ENCODE measurements at regions not wholly inside any gene's neighbourhood (a gene's known extent, or its start where the extent isn't known, plus 50 kb on each side); places are given as distances from the start of the nearest gene placed in this dataset.

GRCh38 chr6:147709396-147710272 lies 201.1 kb downstream of the SAMD5 start:
- no peak overlapping the region for H4K8ac ChIP-seq (ENCODE audit: low read depth, low read length)
- no peaks in the 10 kb centered on the region for H3K36me3 ChIP-seq (ENCODE audit: control insufficient read depth, insufficient read depth, low read length)
- H3K4ac ChIP-seq (ENCODE audit: low read depth, low read length) = no peak overlapping the region
- H3K4me1 ChIP-seq (ENCODE audit: control insufficient read depth, low read depth, low read length) = peaks cover 3% of the 10 kb centered on the region
- peak; percentile 89 for DNase-seq
- H3K23ac ChIP-seq (ENCODE audit: low read length) = no peak overlapping the region
- no peak overlapping the region for H2BK5ac ChIP-seq (ENCODE audit: low read length)
- H3K9ac ChIP-seq (ENCODE audit: low read length) = no peak overlapping the region
- no peak overlapping the region for H3K4me2 ChIP-seq (ENCODE audit: low read length)
- H3K79me2 ChIP-seq (ENCODE audit: control insufficient read depth, insufficient read depth, low read length) = no peaks in the 10 kb centered on the region
- H2BK120ac ChIP-seq (ENCODE audit: low read depth, low read length) = no peak overlapping the region
- no peak overlapping the region for H3K56ac ChIP-seq (ENCODE audit: low read length)
- no peak overlapping the region for H3K18ac ChIP-seq (ENCODE audit: low read length)
- no peaks in the 10 kb centered on the region for H3K27me3 ChIP-seq (ENCODE audit: insufficient read depth, low read length, poor library complexity)
- H3K79me1 ChIP-seq (ENCODE audit: low read length) = no peaks in the 10 kb centered on the region
- no peak overlapping the region for H2BK15ac ChIP-seq (replicated peaks; ENCODE audit: low read depth)
- no peak overlapping the region for H3K4me3 ChIP-seq (ENCODE audit: low read length)
- WGBS (ENCODE audit: extremely low coverage, insufficient coverage, low lambda C conversion rate) = no CpG with 5 or more reads among the region's 6 CpGs
- H2AK5ac ChIP-seq (ENCODE audit: low read length) = no peak overlapping the region
- no peak overlapping the region for H4K5ac ChIP-seq (ENCODE audit: low read length)
- H3K27ac ChIP-seq (ENCODE audit: low read depth, low read length) = peak overlapping the region; percentile 25

GRCh38 chr6:147710890-147711289 lies 202.4 kb downstream of the SAMD5 start:
- H3K4ac ChIP-seq (ENCODE audit: low read depth, low read length) = no peak overlapping the region
- WGBS (ENCODE audit: extremely low coverage, insufficient coverage, low lambda C conversion rate) = no CpG with 5 or more reads among the region's 2 CpGs
- no peak overlapping the region for H3K9ac ChIP-seq (ENCODE audit: low read length)

GRCh38 chr6:147711476-147711875 lies 203.0 kb downstream of the SAMD5 start:
- H3K4ac ChIP-seq (ENCODE audit: low read depth, low read length) = no peak overlapping the region
- no peaks in the 10 kb centered on the region for H3K27me3 ChIP-seq (ENCODE audit: insufficient read depth, low read length, poor library complexity)
- H2BK15ac ChIP-seq (replicated peaks; ENCODE audit: low read depth) = no peak overlapping the region
- H3K4me3 ChIP-seq (ENCODE audit: low read length) = no peak overlapping the region
- H3K9ac ChIP-seq (ENCODE audit: low read length) = no peak overlapping the region
- no peak overlapping the region for H3K27ac ChIP-seq (ENCODE audit: low read depth, low read length)
- H3K79me2 ChIP-seq (ENCODE audit: control insufficient read depth, insufficient read depth, low read length) = no peaks in the 10 kb centered on the region
- no peak overlapping the region for H2AK5ac ChIP-seq (ENCODE audit: low read length)
- no CpG with 5 or more reads among the region's 4 CpGs for WGBS (ENCODE audit: extremely low coverage, insufficient coverage, low lambda C conversion rate)
- H3K4me1 ChIP-seq (ENCODE audit: control insufficient read depth, low read depth, low read length) = peaks cover 3% of the 10 kb centered on the region
- no peak overlapping the region for H3K23ac ChIP-seq (ENCODE audit: low read length)
- no peaks in the 10 kb centered on the region for H3K79me1 ChIP-seq (ENCODE audit: low read length)
- no peak overlapping the region for H3K18ac ChIP-seq (ENCODE audit: low read length)
- H2BK5ac ChIP-seq (ENCODE audit: low read length) = no peak overlapping the region
- no peak overlapping the region for H4K8ac ChIP-seq (ENCODE audit: low read depth, low read length)
- H2BK120ac ChIP-seq (ENCODE audit: low read depth, low read length) = no peak overlapping the region
- no peak for DNase-seq
- H4K5ac ChIP-seq (ENCODE audit: low read length) = no peak overlapping the region
- no peak overlapping the region for H3K4me2 ChIP-seq (ENCODE audit: low read length)
- no peak overlapping the region for H3K56ac ChIP-seq (ENCODE audit: low read length)
- no peaks in the 10 kb centered on the region for H3K36me3 ChIP-seq (ENCODE audit: control insufficient read depth, insufficient read depth, low read length)

More at GRCh38 chr6:147710890-147711289, 202.4 kb downstream of the SAMD5 start:
- H3K27me3 ChIP-seq (ENCODE audit: insufficient read depth, low read length, poor library complexity) = no peaks in the 10 kb centered on the region
- no peak overlapping the region for H4K8ac ChIP-seq (ENCODE audit: low read depth, low read length)
- no peak overlapping the region for H3K27ac ChIP-seq (ENCODE audit: low read depth, low read length)
- no peak overlapping the region for H3K56ac ChIP-seq (ENCODE audit: low read length)
- no peak overlapping the region for H2BK120ac ChIP-seq (ENCODE audit: low read depth, low read length)
- no peak overlapping the region for H3K4me2 ChIP-seq (ENCODE audit: low read length)
- H3K4me3 ChIP-seq (ENCODE audit: low read length) = no peak overlapping the region
- no peaks in the 10 kb centered on the region for H3K79me2 ChIP-seq (ENCODE audit: control insufficient read depth, insufficient read depth, low read length)
- no peak for DNase-seq
- H3K79me1 ChIP-seq (ENCODE audit: low read length) = no peaks in the 10 kb centered on the region
- H3K36me3 ChIP-seq (ENCODE audit: control insufficient read depth, insufficient read depth, low read length) = no peaks in the 10 kb centered on the region
- H3K4me1 ChIP-seq (ENCODE audit: control insufficient read depth, low read depth, low read length) = peaks cover 3% of the 10 kb centered on the region
- H4K5ac ChIP-seq (ENCODE audit: low read length) = no peak overlapping the region
- no peak overlapping the region for H3K23ac ChIP-seq (ENCODE audit: low read length)
- H2AK5ac ChIP-seq (ENCODE audit: low read length) = no peak overlapping the region
- no peak overlapping the region for H2BK5ac ChIP-seq (ENCODE audit: low read length)
- no peak overlapping the region for H3K18ac ChIP-seq (ENCODE audit: low read length)
- H2BK15ac ChIP-seq (replicated peaks; ENCODE audit: low read depth) = no peak overlapping the region

- Histone ChIP-seq H3K18ac (ENCODE audit: low read length) (no peak overlapping the region), H2BK5ac (ENCODE audit: low read length) (no peak overlapping the region), H4K5ac (ENCODE audit: low read length) (no peak overlapping the region), H3K36me3 (ENCODE audit: control insufficient read depth, insufficient read depth, low read length) (no peaks in the 10 kb centered on the region), H3K9ac (ENCODE audit: low read length) (no peak overlapping the region), H2AK5ac (ENCODE audit: low read length) (no peak overlapping the region), H3K4ac (ENCODE audit: low read depth, low read length) (no peak overlapping the region), H3K79me2 (ENCODE audit: control insufficient read depth, insufficient read depth, low read length) (no peaks in the 10 kb centered on the region), H3K4me3 (ENCODE audit: low read length) (no peak overlapping the region), H3K27ac (ENCODE audit: low read depth, low read length) (no peak overlapping the region), H3K4me1 (ENCODE audit: control insufficient read depth, low read depth, low read length) (peaks cover 3% of the 10 kb centered on the region), H3K56ac (ENCODE audit: low read length) (no peak overlapping the region), H3K4me2 (ENCODE audit: low read length) (no peak overlapping the region), H2BK15ac (replicated peaks; ENCODE audit: low read depth) (no peak overlapping the region), H3K79me1 (ENCODE audit: low read length) (no peaks in the 10 kb centered on the region), H3K23ac (ENCODE audit: low read length) (no peak overlapping the region), H4K8ac (ENCODE audit: low read depth, low read length) (no peak overlapping the region), H2BK120ac (ENCODE audit: low read depth, low read length) (no peak overlapping the region), H3K27me3 (ENCODE audit: insufficient read depth, low read length, poor library complexity) (no peaks in the 10 kb centered on the region)
- DNase-seq = no peak
- WGBS (ENCODE audit: extremely low coverage, insufficient coverage, low lambda C conversion rate) = no CpG with 5 or more reads among the region's 2 CpGs
Observed at GRCh38 chr6:147712841-147713240, 204.4 kb downstream of the SAMD5 start.

GRCh38 chr6:147715035-147715434 lies 206.5 kb downstream of the SAMD5 start:
- no peak overlapping the region for H3K4me3 ChIP-seq (ENCODE audit: low read length)
- H3K56ac ChIP-seq (ENCODE audit: low read length) = no peak overlapping the region
- no peak overlapping the region for H2BK15ac ChIP-seq (replicated peaks; ENCODE audit: low read depth)
- no peak overlapping the region for H4K8ac ChIP-seq (ENCODE audit: low read depth, low read length)
- no CpG with 5 or more reads among the region's 5 CpGs for WGBS (ENCODE audit: extremely low coverage, insufficient coverage, low lambda C conversion rate)
- H2BK120ac ChIP-seq (ENCODE audit: low read depth, low read length) = no peak overlapping the region
- no peak overlapping the region for H2AK5ac ChIP-seq (ENCODE audit: low read length)
- H3K4ac ChIP-seq (ENCODE audit: low read depth, low read length) = no peak overlapping the region
- H3K4me1 ChIP-seq (ENCODE audit: control insufficient read depth, low read depth, low read length) = no peaks in the 10 kb centered on the region
- H3K79me2 ChIP-seq (ENCODE audit: control insufficient read depth, insufficient read depth, low read length) = no peaks in the 10 kb centered on the region
- H2BK5ac ChIP-seq (ENCODE audit: low read length) = no peak overlapping the region
- H3K36me3 ChIP-seq (ENCODE audit: control insufficient read depth, insufficient read depth, low read length) = no peaks in the 10 kb centered on the region
- H3K18ac ChIP-seq (ENCODE audit: low read length) = no peak overlapping the region
- H3K79me1 ChIP-seq (ENCODE audit: low read length) = no peaks in the 10 kb centered on the region
- DNase-seq = no peak
- H4K5ac ChIP-seq (ENCODE audit: low read length) = no peak overlapping the region
- H3K27ac ChIP-seq (ENCODE audit: low read depth, low read length) = no peak overlapping the region
- H3K9ac ChIP-seq (ENCODE audit: low read length) = no peak overlapping the region
- H3K4me2 ChIP-seq (ENCODE audit: low read length) = no peak overlapping the region
- no peaks in the 10 kb centered on the region for H3K27me3 ChIP-seq (ENCODE audit: insufficient read depth, low read length, poor library complexity)
- no peak overlapping the region for H3K23ac ChIP-seq (ENCODE audit: low read length)

- no peak for DNase-seq
- no peak overlapping the region for H3K23ac ChIP-seq (ENCODE audit: low read length)
Observed at GRCh38 chr6:147716434-147716833, 207.9 kb downstream of the SAMD5 start.

More at GRCh38 chr6:147716434-147716833, 207.9 kb downstream of the SAMD5 start:
- H3K79me2 ChIP-seq (ENCODE audit: control insufficient read depth, insufficient read depth, low read length) = no peaks in the 10 kb centered on the region
- H3K9ac ChIP-seq (ENCODE audit: low read length) = no peak overlapping the region
- H3K4me3 ChIP-seq (ENCODE audit: low read length) = no peak overlapping the region
- H2BK120ac ChIP-seq (ENCODE audit: low read depth, low read length) = no peak overlapping the region
- no peak overlapping the region for H4K8ac ChIP-seq (ENCODE audit: low read depth, low read length)
- no peak overlapping the region for H3K4ac ChIP-seq (ENCODE audit: low read depth, low read length)
- no peak overlapping the region for H2BK5ac ChIP-seq (ENCODE audit: low read length)
- no peak overlapping the region for H2BK15ac ChIP-seq (replicated peaks; ENCODE audit: low read depth)
- H3K27me3 ChIP-seq (ENCODE audit: insufficient read depth, low read length, poor library complexity) = no peaks in the 10 kb centered on the region
- no peaks in the 10 kb centered on the region for H3K4me1 ChIP-seq (ENCODE audit: control insufficient read depth, low read depth, low read length)
- H4K5ac ChIP-seq (ENCODE audit: low read length) = no peak overlapping the region
- no peaks in the 10 kb centered on the region for H3K36me3 ChIP-seq (ENCODE audit: control insufficient read depth, insufficient read depth, low read length)
- H2AK5ac ChIP-seq (ENCODE audit: low read length) = no peak overlapping the region
- WGBS (ENCODE audit: extremely low coverage, insufficient coverage, low lambda C conversion rate) = no CpG with 5 or more reads among the region's 4 CpGs
- no peak overlapping the region for H3K27ac ChIP-seq (ENCODE audit: low read depth, low read length)
- no peak overlapping the region for H3K18ac ChIP-seq (ENCODE audit: low read length)
- H3K4me2 ChIP-seq (ENCODE audit: low read length) = no peak overlapping the region
- H3K56ac ChIP-seq (ENCODE audit: low read length) = no peak overlapping the region
- H3K79me1 ChIP-seq (ENCODE audit: low read length) = no peaks in the 10 kb centered on the region
